Kidney capillary endothelial cell (primary cell): ENCODE measurements at regions not wholly inside any gene's neighbourhood (a gene's known extent, or its start where the extent isn't known, plus 50 kb on each side); places are given as distances from the start of the nearest gene placed in this dataset.

Experiments used
- DNase-seq: peaks from one replicate; pipeline ENCODE4 v3.0.0-alpha.2; 2018; ENCODE audit warnings: low spot score

DNA sequence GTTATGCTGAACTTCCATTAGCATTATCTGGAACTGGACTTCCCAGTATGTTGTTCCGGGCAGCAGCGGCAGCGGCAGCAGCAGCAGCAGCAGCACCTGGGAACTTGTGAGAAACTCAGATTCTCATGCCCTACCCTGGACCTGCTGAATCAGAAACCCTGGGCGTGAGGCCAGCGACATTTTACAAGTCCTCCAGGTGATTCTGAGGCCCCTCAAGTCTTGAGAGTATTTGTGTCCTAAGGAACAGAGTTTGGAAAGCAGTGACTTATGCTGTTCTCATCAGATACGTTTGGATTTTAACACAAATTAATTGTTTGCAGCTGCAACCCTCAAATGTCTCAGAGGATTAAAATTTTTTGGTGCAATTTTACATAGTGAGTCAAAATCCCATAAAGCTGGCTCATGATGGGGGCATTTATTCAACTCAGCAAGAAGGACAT lies 157.2 kb upstream of the KAZN start:
- DNase-seq, result no peak

DNA sequence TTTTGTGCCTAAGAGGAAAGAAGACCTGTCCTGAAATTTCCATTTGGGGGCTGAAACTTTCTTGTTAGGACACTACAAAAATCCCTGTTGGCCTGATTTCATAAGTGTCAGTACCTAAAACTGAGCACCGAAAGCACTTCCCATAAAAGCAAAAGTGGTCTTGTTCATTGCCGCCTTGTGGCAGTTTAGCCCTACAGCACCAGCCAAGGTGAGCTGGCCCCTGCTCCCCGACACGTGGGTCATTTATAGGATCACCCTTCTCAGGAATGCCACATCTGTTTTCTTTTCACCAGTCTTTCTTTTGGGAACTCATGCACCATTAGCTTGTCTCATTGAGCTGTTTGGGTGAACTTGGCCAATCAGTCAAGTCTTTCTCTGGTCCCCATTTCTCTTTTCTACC lies 155.8 kb upstream of the KAZN start:
- DNase-seq, result no peak

DNA sequence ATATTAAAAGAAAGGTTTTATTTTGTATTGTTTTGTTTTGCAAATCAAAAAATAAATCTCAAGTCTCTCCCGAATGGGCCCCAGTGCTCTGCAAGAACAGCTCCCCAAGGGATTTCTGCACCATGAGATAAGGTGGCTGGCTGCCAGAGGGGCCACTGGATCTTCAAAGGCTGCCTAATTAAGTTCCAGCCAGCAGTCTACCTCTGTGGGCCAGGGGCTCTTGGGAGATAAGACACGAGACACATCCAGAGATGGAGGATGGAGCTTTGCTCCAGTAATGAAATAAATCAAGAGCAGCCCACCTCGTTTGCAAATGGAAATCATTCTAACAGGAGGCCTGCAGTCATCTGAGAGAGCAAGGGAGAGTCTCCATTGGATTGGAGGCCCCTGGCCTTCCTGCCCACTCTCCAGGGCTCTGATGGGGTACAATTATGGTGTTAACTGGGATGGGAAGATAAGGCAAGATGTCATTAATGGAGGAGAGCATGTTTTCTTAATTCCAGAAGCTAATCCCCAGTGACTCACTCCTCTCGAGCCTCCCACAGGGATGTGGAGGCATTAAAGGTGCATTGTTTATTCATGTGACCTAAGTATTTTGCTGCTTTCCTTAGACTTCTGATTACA lies 155.2 kb upstream of the KAZN start:
- DNase-seq, result no peak

DNA sequence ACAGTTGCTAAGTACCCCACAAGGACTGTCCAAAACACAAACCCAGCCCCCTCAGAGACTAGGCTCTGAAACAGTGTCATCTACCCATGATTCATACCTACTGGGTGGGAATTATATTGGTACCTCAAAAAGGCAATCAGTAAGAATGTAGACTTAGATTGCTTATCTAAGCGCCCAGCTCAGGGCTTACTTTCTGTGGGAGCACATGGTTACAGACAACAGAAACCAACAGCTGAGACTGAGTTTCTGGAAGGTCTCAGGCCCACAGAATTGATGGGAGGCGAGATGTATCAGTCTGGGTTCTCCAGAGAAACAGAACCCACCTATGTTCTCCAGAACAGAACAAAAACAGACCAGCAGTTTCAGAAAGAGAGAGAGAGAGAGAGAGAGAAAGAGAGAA lies 147.3 kb upstream of the KAZN start:
- no peak for DNase-seq

DNA sequence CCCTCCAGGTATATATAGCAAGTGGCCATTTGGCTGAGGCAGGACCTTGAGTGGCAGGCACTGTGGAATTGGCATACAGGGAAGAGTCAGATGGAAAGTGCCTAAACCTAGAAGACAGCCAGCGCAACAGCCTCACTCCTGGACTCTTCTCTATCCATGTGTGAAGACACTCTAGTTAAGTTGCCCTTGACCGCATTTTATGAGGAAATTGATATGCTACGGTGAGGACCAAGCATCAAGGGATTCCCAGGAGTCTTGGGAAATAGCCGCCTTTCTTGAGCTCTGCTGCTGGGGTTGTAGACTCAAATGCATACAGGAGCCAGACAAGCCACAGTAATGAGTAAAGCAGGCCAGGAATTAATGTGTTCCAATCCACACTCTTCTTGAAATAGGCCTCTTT lies 145.9 kb upstream of the KAZN start:
- no peak for DNase-seq

DNA sequence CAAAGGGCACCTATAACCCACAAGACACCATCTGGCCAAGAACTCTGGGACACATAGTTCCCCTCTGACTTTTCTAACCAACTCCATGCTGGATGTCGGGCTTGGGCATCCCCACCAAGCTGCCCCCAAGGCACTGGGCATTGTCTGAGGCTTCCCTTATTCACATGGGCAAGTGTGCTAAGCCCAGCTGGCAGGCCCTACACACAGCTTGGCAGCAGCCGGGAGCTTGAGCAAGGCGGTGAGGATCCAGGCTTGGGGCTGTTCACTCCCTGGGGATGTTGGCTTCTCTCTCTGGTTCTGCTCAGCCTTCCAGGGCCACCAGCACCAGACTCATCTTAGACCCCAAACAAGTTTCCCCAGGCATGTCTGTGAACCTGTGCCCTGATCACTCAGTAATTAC lies 138.3 kb upstream of the KAZN start:
- DNase-seq, result no peak

DNA sequence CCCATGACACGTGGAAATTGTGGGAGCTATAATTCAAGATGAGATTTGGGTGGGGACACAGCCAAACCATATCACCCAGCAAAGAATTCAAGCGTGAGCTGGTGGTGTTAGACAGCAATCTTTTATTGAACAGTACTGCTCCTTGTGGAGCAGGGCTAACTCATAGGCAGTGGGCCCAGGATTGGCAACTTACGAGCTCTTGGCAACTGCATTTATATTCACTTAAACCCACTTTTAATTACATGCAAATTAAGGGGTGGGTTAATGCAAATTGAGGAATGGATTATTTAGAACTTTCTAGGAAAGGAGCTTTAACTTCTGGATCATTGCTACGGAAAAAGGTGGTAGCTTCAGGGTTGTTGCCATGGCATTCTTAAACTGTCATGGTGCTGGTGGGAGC lies 135.6 kb upstream of the KAZN start:
- DNase-seq, result no peak

DNA sequence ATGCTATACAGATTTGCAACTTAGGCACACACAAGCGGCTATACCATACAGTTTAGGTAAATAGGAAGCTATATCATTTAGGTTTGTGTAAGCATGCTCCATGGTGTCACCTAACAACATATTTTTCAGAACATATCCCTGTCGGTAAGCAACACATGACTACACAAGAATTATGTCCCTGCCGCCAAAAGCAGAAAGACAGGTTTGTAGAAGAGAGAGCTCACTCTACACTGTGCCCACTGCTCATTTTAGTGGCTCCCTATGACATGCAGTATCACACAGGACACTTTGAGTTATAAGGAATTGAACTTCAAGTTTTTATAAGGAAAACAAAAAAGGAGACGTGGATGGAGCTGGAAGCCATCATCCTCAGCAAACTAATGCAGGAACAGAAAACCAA lies 132.5 kb upstream of the KAZN start:
- no peak for DNase-seq

DNA sequence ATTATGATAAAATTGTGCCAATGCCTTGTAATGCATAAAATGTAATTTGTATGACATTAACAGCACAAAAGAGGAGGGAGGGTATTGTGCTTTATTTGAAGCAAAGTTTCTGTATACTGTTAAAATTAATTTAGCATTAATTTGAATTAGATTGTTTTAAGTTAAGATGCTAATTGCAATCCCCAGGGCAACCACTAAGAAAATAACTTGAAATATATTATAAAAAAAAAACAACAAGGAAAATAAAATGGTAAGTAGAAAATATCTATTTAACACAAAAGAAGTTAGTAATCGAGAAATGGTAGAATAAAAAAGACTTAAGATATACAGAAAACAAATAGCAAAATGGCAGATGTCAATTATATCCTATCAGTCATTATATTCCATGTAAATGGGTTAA lies 131.4 kb upstream of the KAZN start:
- no peak for DNase-seq

DNA sequence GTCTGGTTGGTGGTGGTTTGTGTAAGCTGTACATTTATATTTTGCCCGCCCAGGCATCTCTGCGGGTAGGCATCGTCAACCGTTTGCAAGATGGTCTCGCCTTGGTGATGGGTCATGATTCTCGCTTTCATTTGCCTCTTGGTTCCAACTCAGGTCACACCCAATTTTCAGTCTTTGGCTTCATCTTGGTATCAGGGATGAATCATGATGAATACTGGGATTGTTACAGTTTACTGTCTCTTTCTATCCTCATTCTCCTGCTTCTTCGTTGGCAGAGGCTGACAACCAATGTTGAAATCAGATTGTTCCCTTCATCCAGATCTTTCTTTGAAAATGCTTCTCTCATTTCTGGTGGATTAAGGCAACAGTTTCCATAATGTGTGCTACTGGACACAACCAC lies 129.7 kb upstream of the KAZN start:
- no peak for DNase-seq

DNA sequence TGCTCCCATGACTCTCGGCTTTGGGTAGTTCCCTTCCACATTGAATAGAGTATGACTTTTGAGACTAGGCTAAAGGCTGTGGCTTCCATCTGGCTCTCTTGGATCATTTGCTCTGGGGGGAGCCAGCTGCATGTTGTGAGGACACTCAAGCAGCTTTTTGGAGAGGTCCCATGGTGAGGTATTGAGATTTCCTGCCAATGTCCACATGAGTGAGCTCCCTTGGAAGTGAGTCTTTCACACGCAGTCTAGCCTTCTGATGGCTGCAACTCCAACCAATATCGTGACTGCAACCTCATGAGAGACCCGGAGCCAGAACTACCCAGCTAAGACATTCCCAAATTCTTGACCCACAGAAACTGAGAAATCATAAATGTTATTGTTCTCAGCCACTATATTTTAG lies 127.7 kb upstream of the KAZN start:
- DNase-seq, result no peak

DNA sequence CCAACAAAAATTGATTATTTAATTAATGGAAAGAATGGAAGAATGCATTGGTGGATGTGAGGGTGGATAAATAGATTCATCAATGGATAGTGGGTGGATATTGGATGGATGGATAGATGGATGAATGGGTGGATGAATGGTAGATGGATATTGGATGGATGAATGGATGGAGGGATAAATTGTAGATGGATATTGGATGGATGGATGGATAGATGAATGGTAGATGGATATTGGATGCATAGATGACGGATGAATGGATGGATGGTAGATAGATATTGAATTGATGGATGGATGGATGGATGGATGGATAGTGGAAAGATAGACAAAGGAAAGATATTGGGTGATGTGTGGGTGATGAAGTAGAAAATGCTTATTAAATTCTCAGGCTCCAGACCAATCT lies 123.6 kb upstream of the KAZN start:
- no peak for DNase-seq

DNA sequence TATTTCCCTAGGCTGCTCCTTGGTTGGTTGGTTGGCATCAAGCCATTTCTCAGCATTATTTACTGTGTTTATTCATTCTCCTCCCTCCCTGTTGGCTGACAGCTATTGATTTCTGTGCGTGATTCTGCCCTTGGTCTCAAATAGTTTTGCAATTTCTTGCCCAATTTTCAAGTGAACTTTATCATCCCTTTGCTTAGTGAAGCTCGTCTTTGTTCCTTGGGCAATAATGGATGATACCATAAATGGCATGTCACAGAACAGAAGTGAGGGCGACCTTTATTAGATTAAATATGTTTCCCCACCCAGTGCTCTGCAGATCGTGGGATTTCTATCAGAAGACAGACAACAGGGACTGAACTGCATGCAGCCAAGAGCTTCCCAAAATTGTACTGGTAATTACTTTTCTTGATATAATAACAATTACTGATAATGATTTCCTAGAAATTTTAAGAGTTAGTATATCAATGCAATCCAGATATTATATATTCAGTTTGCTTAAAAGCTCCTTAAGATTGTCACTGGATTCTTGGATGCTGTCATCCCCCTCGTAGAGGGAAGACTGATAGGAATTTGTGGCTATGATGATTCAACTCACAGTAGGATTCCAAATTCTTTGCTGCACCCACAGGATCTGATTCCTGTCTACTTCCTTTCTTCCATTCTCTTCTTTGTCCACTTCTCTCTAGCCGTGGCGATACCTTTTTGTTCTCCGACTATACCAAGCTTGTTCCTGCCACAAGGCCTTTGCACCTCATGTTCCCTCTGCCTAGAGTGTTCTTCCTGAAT lies 122.1 kb upstream of the KAZN start:
- no peak for DNase-seq

DNA sequence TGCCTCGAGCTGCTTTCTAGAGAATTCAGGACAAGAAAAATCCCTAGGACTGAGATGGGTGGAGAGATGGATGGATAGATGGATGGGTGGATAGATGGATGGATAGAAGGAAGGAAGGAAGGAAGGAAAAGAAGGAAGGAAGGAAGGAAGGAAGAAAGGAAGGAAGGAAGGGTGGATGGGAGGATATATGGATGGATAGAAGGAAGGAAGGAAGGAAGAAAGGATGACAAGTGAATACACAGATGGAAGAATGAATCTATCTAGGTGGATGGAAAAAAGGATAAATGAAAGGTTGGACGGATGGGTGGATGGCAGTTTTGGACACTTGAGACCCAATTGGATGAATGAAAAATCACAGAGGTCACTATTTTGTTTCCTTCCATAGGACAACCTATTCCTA lies 120.4 kb upstream of the KAZN start:
- no peak for DNase-seq

DNA sequence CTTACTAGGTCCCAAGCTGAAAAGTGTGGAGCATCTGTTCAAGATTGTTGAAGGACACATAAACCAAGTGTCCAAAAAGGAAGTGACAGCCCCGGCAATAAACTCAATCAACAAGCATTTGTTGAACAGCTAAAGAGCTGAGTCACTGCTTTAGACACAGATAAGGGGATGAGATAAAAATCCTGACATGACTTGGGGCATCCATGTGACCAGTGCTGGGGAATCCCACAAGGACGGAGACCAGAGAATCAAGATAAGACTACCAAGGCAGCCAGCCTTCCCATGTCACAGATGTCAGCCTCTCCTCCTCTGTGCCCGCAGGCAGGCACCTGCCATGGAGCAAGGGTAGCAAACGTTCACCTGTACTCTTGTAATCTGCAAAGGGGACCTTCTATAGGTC lies 118.6 kb upstream of the KAZN start:
- DNase-seq, result no peak

DNA sequence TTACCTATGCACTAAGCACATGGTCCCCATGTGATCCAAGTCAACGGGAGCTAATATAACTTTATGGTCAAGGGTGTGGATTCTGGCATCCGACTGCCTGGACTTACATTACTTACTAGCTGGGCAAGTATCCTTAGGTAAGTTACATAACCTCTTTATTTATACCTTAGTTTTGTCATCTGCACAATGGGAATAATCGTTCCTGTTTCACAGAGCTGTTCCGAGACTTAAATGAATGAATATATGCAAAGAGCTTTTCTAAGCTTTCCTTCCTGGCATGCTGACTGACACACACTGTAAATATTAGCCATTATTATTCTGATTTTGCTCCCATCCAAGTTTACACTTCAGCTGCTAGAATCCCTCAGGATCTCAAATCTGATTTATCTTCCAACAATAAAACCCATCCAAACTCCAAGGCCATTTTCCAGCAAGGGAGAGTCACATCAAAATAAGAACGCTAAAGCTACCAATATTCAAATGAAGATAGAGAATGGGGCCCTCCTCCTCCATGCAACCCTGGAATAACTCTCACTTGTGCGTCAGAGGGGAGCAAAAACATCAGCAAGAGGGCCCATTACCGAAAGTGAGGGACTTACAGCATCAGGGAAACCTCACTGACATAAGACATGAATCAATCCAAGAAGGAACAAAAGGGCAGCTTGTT lies 115.6 kb upstream of the KAZN start:
- no peak for DNase-seq

DNA sequence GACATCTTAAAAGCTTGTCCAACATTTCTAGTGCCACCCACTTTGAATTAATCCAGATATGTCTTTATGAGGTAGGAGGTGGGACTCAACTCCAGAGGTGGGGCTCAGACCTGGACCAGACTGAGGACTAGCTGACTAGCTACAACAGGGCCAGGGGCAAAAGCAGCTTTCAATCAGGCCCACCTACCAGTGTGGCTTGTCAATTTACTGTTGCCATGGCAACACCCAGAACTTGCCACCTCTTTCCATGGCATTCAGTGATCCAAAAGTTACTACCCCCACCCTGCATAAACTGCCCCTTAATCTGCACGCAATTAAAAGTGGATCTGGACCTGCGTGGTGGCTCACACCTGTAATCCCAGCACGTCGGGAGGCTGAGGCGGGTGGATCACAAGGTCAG lies 113.2 kb upstream of the KAZN start:
- DNase-seq, result no peak

DNA sequence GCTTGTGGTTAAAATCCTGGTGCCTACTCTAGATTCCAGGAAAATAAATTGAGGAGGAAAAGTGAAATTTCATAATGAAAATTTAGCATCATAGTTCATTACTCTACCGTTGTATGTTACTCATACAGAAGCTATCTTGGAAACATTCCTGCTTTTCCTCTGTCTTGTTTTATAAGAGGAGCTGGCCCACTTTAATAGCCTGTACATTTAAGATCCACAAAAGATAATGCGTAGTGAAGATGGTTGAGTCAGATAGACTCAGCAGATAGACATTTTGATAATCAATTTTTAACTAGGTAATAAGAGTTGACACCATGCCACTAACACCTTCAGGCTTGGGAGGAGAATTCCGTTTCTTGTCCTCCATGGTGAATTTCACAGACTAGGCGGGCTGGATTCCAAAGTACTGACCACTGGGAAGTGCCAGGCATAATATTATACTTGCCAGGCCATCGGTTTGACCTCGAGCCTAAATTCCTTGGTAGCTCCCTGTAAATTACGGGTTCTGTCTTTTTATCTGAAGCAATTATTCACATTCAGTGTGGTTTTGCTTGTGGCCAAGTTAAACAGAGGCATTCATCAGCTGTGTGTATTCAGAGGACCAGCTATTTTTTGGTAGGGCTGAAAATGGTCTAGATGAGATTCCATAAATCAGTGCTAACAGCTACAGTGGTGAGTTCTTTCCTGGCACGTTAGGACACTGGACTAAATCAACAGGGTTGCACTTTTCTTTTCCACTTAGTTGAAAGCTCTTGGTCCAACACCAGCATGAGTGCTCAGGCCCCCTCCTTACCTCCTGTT lies 111.9 kb upstream of the KAZN start:
- DNase-seq, result no peak

DNA sequence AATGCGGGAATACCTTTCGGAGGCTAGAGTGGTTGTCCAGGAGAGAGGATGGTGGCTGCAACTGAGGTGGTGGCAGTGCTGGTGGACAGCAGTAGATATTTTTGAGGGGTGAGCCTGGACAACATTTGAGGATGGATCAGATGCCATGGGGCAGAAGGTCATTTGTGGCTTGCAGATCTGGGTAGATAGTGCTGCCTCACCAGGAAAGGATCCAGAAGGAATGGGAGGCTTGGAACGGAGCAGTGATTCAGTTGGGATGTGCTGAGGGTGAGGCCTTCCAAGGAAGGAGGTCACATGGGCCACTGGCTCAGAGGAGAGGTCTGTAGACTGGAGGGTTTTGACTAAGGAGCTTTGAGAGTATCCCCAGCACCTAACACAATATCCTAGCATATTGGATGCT lies 110.8 kb upstream of the KAZN start:
- no peak for DNase-seq

DNA sequence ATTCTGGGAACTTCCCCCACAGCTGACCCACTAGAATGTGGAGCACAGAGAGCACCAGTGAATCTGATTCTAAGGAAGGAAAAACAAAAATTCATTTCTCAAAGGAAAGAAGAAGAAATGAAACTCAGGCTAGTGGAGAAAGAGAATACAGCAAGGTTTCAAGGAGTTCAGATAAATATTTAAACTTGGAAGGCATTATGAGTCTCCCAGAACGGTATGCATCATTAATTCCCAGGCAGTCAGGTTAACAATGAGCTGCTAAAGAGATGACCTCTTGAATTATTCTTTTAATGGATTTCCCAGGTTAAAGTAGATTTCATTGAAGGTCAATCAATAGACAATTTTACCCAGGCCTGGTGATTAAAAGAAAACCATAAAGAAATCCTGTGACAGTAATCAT lies 103.6 kb upstream of the KAZN start:
- no peak for DNase-seq

DNA sequence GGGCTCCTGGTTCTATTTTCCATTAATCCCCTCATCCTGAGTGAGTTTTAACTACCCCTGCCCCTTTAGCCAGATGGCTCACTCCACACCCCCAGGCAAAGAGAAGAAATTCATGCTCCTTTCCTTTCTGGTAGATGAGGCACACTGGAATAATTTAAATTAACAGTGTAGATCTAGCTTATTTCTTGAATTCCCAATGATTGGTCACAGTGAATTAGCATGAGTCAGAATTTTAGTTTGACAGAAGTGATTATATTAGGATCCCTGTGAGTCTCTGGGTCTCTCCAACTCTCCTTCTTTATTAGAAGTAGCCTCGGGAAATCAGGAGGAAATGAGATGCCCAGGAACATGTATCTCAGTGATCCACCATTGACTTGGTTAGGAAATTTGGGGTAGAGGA lies 103.1 kb upstream of the KAZN start:
- DNase-seq, result no peak

DNA sequence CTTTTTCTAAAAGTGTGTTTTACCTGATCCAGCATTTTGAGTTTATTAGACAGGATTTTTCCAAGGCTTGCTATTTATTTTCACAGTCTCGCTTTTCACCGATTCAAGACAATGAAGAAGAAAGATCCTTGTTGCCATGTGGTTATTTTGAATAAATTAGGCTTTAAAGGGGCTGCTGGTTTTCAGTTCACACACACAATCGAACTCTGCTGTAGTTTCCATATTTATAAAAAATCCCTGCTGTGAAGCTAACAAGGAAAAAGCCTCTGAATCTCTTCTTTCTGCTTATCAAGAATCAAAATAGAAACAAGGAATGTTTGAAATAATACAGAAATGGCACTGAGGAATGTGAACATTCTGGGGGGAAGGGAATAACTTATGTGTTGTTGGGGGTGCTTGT lies 102.5 kb upstream of the KAZN start:
- no peak for DNase-seq

DNA sequence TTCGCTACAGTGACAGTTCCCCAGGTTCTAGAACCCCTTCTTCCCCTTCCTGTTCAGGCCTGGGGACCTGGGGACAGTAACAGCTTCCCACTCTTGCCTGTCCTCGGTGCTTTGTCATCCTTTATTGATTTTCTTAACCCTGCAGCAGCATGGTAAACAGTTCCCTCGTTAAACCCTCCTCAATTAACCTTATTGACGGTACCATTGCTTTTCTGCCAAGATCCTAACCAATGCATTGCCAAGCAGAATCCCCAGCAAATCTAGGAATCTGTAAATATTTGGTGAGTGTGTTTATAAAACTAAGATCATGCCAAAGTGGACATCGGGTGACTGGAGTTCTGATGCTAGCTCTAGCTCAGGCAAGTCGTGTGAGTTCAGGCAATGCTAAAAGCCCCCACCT lies 99.6 kb upstream of the KAZN start:
- DNase-seq, result no peak
